ENCODE measurements at regions not wholly inside any gene's neighbourhood (a gene's known extent, or its start where the extent isn't known, plus 50 kb on each side); places are given as distances from the start of the nearest gene placed in this dataset.

DNA sequence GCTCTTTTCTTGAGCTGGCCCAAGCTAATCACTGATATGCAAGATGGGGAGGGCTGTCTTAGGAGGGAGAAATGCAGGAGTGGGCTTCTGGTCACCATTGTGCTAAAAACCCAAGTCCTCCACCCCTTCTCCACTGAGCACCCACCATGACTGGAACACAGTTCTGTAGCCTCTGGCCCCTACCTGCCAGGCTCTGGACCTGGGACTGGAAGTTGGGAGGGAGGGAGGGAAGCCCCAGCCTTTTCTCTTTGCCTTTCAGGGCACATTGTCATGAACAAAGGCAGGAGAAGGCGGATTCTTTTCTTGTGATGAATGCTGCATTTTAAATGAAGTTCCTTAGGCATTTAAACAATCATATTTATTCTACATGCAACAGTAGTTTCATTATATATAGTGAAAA lies 559.1 kb upstream of the TRPC7 start:
- Mint-ChIP-seq H3K9me3 (peaks cover 14% of the 10 kb centered on the region), H3K4me1 (no peaks in the 10 kb centered on the region), H3K4me3 (no peak overlapping the region), H3K27ac (no peak overlapping the region), H3K27me3 (no peaks in the 10 kb centered on the region), H3K36me3 (no peaks in the 10 kb centered on the region)
- POLR2A ChIA-PET = no interaction called here
- DNase-seq = no peak
- no peak for ATAC-seq (ENCODE audit: low read depth)

DNA sequence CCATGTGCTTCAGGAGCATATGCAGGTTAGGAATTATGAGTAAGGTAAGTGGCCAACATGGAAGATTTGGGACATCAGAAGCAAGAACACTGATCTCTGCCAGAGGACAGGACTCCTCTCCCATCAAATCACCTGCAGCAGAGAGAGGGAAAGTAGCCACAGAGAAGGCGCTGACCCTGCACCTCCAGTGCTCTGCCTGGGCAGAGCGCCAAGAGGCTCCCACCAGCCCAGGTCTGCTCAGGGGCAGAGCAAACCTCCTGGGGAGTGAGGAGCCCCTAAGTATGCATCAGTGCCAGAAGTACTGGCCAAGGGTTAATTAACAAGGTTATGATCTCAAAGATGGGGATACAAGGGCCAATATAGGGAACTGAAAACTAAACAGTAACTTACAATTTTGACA lies 545.3 kb upstream of the TRPC7 start:
- Mint-ChIP-seq H3K4me1 (no peaks in the 10 kb centered on the region), H3K27me3 (no peaks in the 10 kb centered on the region), H3K4me3 (no peak overlapping the region), H3K9me3 (peaks cover 3% of the 10 kb centered on the region), H3K36me3 (no peaks in the 10 kb centered on the region), H3K27ac (no peak overlapping the region)
- ATAC-seq (ENCODE audit: low read depth) (no peak), DNase-seq (no peak)
- POLR2A ChIA-PET = no interaction called here

DNA sequence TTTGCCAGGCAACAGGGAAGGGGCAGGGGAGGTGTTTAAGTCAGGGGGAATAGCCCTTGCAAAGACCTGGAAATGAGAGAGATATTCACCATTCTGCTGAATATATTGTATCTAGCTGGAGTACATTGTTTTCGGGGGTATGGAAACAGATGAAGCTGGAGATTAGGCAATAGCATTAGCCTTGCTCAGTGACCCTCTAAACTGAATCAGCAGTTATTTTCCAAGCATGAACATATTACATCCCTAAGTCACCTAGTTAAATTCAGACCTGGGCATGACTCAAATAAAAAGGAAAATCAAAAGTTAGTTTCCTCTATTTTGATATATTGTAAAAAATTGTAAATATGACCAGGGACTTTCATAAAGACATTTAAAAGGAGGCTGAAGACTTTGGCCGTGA lies 544.6 kb upstream of the TRPC7 start:
- ATAC-seq (ENCODE audit: low read depth) = no peak
- H3K4me3 Mint-ChIP-seq = no peak overlapping the region
- no peak for DNase-seq
- no peak overlapping the region for H3K27ac Mint-ChIP-seq
- H3K9me3 Mint-ChIP-seq = peaks cover 3% of the 10 kb centered on the region
- no peaks in the 10 kb centered on the region for H3K4me1 Mint-ChIP-seq
- H3K27me3 Mint-ChIP-seq = no peaks in the 10 kb centered on the region
- POLR2A ChIA-PET = no interaction called here
- no peaks in the 10 kb centered on the region for H3K36me3 Mint-ChIP-seq

DNA sequence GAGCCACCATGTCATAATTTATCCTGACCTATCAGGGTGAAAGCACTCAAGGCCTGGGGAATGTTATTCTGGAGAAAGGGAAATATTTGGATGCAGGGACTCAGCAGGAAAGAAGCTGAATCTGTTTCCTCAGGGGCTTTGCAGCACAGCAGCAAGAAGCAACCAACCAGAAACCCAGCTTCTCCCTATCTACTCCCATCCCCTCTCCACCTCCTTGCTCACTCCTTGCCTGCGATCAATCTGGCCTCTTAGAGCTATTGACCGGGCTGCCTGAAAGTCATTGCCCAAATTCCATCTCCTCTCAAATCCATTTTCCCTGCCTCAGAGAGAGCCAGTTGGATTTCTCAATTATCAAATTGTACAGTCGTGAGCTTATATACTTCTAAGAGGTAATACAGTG lies 542.0 kb upstream of the TRPC7 start:
- Mint-ChIP-seq H3K27ac (no peak overlapping the region), H3K9me3 (peaks cover 3% of the 10 kb centered on the region), H3K4me3 (no peak overlapping the region), H3K36me3 (no peaks in the 10 kb centered on the region), H3K27me3 (no peaks in the 10 kb centered on the region), H3K4me1 (no peaks in the 10 kb centered on the region)
- ATAC-seq (ENCODE audit: low read depth) = no peak
- POLR2A ChIA-PET = no interaction called here
- DNase-seq = no peak

DNA sequence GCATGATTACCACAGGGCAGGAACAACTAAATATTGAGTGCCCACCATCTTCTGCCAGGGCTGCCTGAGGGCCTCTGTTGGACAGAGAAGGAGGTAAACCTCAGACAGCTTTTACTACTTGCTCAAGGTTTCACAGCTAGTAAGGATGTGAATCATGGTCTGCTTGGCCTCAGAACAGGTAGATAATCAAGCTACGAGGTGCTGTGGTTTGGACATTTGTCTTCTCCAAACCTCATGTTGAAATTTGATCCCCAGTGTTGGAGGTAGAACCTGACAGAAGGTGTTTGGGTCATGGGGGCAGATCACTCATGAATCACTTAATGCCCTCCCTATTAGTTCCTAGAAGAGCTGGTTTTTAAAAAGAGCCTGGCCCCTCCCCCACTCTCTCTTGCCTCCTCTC lies 541.2 kb upstream of the TRPC7 start:
- H3K27ac Mint-ChIP-seq = no peak overlapping the region

DNA sequence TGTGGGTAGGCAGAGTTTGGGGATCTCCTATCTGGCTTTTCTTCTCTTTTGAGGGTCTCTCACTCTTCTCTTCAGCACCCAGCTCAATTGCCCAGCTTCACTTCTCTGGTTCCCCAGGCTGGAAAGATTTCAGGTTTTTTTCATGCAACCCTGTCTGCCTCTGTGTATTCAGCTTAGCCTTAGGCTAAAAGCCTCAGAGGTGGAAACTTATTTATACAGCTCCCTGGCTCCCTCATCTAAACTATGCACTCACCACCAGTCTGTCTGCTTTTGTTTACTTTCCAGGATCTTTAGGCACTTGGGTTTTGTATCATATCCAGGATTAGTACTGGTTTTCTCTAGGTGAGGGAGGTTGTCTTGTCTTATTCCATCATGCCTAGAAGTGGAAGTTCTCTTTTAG lies 540.2 kb upstream of the TRPC7 start:
- Mint-ChIP-seq H3K4me3 (no peak overlapping the region), H3K36me3 (no peaks in the 10 kb centered on the region), H3K27me3 (no peaks in the 10 kb centered on the region), H3K4me1 (no peaks in the 10 kb centered on the region), H3K9me3 (peaks cover 3% of the 10 kb centered on the region), H3K27ac (no peak overlapping the region)
- POLR2A ChIA-PET = no interaction called here
- no peak for DNase-seq
- ATAC-seq (ENCODE audit: low read depth) = no peak

More for the DNA sequence above, 541.2 kb upstream of the TRPC7 start:
- Mint-ChIP-seq H3K4me1 (no peaks in the 10 kb centered on the region), H3K4me3 (no peak overlapping the region), H3K9me3 (peaks cover 3% of the 10 kb centered on the region), H3K27me3 (no peaks in the 10 kb centered on the region), H3K36me3 (no peaks in the 10 kb centered on the region)
- ATAC-seq (ENCODE audit: low read depth) (no peak), DNase-seq (no peak)
- POLR2A ChIA-PET = no interaction called here

DNA sequence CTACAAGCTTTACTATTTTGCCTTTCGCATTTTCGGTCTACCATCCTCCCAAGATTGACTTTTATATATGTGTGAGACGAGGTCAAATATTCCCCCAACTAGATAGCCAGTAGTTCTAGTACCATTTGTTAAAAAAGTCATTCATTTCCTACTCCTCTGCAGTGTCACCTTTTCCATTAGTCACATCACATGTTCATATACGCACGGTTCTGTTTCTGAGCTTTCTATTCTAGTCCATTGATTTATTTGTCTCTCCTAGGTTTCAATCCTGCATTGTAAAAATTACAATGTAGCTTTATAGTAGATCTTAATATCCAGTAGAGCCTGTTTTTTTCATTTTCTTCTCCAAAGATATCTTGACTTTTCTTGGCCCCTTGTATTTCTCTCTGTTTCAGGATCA lies 528.7 kb upstream of the TRPC7 start:
- H3K9me3 Mint-ChIP-seq = peaks cover 2% of the 10 kb centered on the region
- DNase-seq = no peak
- ATAC-seq (ENCODE audit: low read depth) = no peak
- POLR2A ChIA-PET = no interaction called here
- H3K4me1 Mint-ChIP-seq = no peaks in the 10 kb centered on the region
- no peaks in the 10 kb centered on the region for H3K36me3 Mint-ChIP-seq
- H3K4me3 Mint-ChIP-seq = no peak overlapping the region
- no peaks in the 10 kb centered on the region for H3K27me3 Mint-ChIP-seq
- no peak overlapping the region for H3K27ac Mint-ChIP-seq

DNA sequence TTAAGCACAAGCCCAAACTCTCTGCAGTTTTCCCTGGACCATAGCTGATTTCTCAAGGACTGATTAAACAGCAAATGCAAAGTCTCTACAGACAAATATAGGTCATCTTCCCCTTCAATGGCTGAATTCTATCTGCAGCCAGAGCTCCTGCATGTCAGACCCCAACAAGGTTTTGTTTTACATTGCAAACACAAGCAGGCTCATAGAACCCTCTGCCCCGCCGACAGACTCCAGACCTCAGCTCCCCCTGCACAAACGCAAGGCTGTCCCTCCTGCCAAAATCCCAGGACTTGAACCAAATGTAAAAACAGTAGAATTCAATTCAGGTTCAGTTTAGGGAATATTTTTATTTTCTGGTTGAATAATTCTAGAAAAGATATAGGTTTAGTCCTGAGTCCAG lies 526.7 kb upstream of the TRPC7 start:
- Mint-ChIP-seq H3K27me3 (no peaks in the 10 kb centered on the region), H3K4me1 (no peaks in the 10 kb centered on the region), H3K9me3 (no peaks in the 10 kb centered on the region), H3K36me3 (no peaks in the 10 kb centered on the region), H3K27ac (no peak overlapping the region), H3K4me3 (no peak overlapping the region)
- POLR2A ChIA-PET = no interaction called here
- ATAC-seq (ENCODE audit: low read depth) (no peak), DNase-seq (no peak)

DNA sequence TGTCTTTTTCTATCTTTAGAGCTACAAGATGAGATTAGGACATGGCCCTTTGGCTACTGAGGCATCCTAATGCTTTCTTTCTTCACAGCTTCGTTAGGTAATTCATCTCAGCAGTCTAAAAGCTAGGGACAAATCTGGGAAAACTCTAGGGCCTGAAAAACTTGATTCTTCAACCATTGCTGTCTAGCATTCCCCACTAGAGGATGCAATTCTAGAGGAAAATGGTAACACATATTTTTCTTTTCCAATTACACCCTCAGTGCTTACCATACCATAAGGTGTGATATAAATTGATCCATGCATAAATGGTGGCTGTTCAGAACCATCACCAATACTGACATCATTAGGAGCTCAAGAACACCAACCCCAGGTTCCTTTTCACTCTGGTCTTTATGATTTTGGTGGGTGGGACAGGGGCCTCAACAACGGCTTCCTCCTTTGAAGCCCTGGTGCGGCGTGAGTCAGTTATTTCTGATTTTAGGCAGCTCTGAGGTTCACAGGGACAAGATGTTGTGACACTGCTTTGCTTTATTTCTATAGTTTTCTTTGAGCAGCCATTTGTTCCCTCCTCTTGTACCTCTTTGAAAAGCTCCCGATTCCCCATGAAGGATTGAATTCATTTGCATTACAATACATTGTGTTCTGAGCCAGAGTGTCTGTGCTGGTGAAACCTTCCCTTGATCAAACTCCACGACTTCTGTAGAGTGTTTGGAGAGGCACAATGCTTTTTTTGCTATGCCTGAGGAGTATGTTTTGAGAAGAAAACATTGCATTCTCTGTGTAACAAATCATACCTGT lies 526.0 kb upstream of the TRPC7 start:
- Mint-ChIP-seq H3K27ac (no peak overlapping the region), H3K4me3 (no peak overlapping the region), H3K27me3 (no peaks in the 10 kb centered on the region), H3K9me3 (no peaks in the 10 kb centered on the region), H3K4me1 (no peaks in the 10 kb centered on the region), H3K36me3 (no peaks in the 10 kb centered on the region)
- POLR2A ChIA-PET = no interaction called here
- ATAC-seq (ENCODE audit: low read depth) (no peak), DNase-seq (no peak)

DNA sequence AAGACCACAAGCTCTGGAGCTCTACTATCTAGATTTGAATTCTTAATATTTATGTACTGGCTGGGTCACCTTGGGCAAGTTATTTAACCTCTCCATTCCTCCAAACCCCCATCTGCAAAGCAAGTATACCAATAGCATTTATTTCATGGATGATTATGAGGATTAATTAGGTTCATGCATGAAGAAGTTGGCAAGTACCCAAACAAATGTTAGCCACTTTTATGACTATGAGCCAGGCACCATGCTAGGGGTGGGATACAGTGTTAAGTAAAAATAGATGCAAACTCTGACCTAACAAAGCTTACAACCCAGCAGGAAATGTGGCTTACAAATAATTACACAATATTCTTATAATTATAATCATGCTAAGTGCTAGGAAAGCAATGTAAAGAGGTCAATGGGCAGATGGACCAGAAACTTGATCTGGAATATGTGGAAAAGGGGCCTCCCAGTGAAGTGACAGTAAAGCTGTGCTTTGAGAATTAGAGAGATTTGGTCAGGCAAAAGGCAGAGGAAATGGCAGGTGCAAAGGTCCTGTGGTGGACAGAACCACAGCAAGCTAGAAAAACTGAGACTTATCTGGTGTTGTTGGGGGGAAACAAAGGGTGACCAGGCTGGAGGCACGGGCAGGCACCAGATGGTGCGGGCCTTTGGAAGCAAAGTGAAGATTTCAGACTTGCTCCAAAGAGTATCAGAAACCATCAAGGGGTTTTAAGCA lies 525.2 kb upstream of the TRPC7 start:
- H3K27ac Mint-ChIP-seq = no peak overlapping the region
- H3K4me1 Mint-ChIP-seq = no peaks in the 10 kb centered on the region
- H3K27me3 Mint-ChIP-seq = no peaks in the 10 kb centered on the region
- H3K36me3 Mint-ChIP-seq = no peaks in the 10 kb centered on the region
- no peak overlapping the region for H3K4me3 Mint-ChIP-seq
- ATAC-seq (ENCODE audit: low read depth) (no peak), DNase-seq (no peak)
- POLR2A ChIA-PET = no interaction called here
- no peaks in the 10 kb centered on the region for H3K9me3 Mint-ChIP-seq

DNA sequence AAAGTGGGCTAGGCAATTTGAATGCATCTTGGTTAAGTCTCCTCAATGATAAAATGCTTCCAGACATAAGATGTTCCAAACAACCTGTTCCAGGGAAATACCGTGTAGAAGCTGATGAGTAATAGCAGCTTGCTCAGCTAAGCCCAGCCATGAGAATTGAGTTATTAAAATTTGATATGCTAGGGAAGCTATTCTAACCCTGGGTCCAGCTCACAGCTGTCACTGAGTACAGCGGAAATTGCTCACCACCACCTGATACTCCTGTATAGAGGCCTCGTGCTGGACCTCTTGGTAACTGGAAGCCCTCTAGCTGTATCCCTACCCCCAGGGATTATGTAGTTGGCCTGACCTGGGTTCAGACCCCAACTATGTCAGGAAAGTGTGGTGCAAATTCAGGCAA lies 521.3 kb upstream of the TRPC7 start:
- H3K27ac Mint-ChIP-seq = no peak overlapping the region
- no peaks in the 10 kb centered on the region for H3K27me3 Mint-ChIP-seq
- H3K4me1 Mint-ChIP-seq = no peaks in the 10 kb centered on the region
- H3K36me3 Mint-ChIP-seq = no peaks in the 10 kb centered on the region
- H3K9me3 Mint-ChIP-seq = no peaks in the 10 kb centered on the region
- POLR2A ChIA-PET = no interaction called here
- ATAC-seq (ENCODE audit: low read depth) (no peak), DNase-seq (no peak)
- no peak overlapping the region for H3K4me3 Mint-ChIP-seq

DNA sequence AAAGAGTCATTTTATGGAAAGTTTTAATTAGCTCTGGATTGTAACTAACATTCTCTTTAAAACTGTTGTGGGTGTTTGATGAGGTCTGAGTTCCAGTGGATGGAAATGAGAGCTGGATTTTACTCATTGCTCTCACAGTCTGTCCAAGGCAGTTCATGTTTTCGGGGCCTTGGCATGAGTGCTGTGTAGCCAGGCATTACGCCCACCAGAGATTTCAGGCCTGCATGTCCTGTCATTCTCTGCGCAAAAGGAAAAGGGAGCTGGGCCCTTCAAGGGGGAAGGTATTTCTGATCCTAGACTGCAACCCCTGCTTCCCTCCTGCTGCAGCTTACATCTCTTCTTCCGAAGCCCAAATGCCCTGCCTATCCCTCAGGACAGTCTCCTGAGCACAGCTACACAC lies 499.6 kb upstream of the TRPC7 start:
- ATAC-seq (ENCODE audit: low read depth) = no peak
- Mint-ChIP-seq H3K4me3 (no peak overlapping the region), H3K27ac (no peak overlapping the region), H3K4me1 (no peaks in the 10 kb centered on the region), H3K9me3 (no peaks in the 10 kb centered on the region), H3K36me3 (no peaks in the 10 kb centered on the region), H3K27me3 (no peaks in the 10 kb centered on the region)
- POLR2A ChIA-PET = no interaction called here
- no peak for DNase-seq

DNA sequence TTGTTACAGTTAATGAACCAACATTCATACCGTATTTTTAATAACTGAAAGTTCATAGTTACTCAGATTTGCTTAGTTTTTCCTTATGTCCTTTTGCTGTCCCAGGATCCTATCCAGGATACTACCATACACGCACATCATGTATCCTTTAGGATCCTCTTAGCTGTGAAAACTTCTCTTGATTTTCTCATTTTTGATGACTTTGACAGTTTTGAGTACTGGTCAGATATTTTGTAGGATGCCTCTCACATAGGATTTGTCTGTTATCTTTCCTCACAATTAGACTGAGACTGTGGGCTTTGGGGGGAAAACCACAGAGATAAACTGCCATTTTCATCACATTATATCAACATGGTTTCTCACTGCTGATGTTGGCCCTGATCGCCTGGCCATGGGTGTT lies 491.3 kb upstream of the TRPC7 start:
- DNase-seq (no peak), ATAC-seq (ENCODE audit: low read depth) (no peak)
- no peaks in the 10 kb centered on the region for H3K36me3 Mint-ChIP-seq
- no peak overlapping the region for H3K27ac Mint-ChIP-seq
- POLR2A ChIA-PET = no interaction called here
- no peaks in the 10 kb centered on the region for H3K4me1 Mint-ChIP-seq
- no peak overlapping the region for H3K4me3 Mint-ChIP-seq
- H3K9me3 Mint-ChIP-seq = peaks cover 2% of the 10 kb centered on the region
- H3K27me3 Mint-ChIP-seq = no peaks in the 10 kb centered on the region

DNA sequence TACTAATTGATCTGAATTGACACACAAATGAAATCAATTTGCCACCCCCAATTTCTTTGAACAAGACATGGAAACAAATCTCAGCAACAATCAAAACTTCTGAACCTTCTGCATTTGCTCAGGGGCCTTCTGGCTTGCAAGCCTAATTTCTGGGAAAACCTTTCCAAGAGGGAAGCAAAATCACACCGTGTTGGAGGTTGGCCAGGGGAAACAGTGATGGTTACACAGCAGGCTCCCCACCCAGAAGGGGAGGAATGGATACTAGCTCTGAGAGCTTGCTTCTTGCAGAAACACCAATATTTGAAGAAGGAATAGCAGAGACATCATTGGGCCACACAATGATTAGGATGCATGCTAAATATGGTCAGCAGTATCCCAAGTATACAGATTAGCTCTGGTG lies 488.6 kb upstream of the TRPC7 start:
- no peak for DNase-seq
- H3K4me1 Mint-ChIP-seq = no peaks in the 10 kb centered on the region
- ATAC-seq (ENCODE audit: low read depth) = no peak
- H3K36me3 Mint-ChIP-seq = no peaks in the 10 kb centered on the region
- H3K27me3 Mint-ChIP-seq = no peaks in the 10 kb centered on the region
- POLR2A ChIA-PET = no interaction called here
- peaks cover 12% of the 10 kb centered on the region for H3K9me3 Mint-ChIP-seq
- H3K27ac Mint-ChIP-seq = no peak overlapping the region
- H3K4me3 Mint-ChIP-seq = no peak overlapping the region
